HEK293 (cell line): ENCODE measurements at regions not wholly inside any gene's neighbourhood (a gene's known extent, or its start where the extent isn't known, plus 50 kb on each side); places are given as distances from the start of the nearest gene placed in this dataset.

Experiments used
- CTCF ChIA-PET: fragments of 350-600 bp; formaldehyde crosslinking; extraction: SDS; loops from one replicate; lab custom pipeline; 2021; ENCODE audit warnings: antibody characterized with exemption; lab: Yijun Ruan, JAX
- POLR2A ChIA-PET: fragments of 300-600 bp; formaldehyde crosslinking; extraction: SDS; loops from one replicate; lab custom pipeline; 2020; ENCODE audit warnings: antibody characterized with exemption, inconsistent platforms; lab: Yijun Ruan, JAX
- H3K27ac ChIP-seq: fragments of 200-500 bp; sonication (Bioruptor generic); 2 replicates; pipeline ENCODE4 v1.5.1; 2014; ENCODE audit warnings: low read depth, low read length, control low read depth, inconsistent platforms; ENCODE audit errors: extremely low read depth
- H3K36me3 ChIP-seq, 2 experiments: fragments of 200-500 bp in 1 of 2; sonication (Bioruptor generic) in 1 of 2; 1 replicate in 1 of 2; 2 replicates in 1 of 2; pipeline ENCODE4 v1.5.1; 2014 to 2017; ENCODE audit warnings: inconsistent platforms in 2 of 2, low read length in 2 of 2; ENCODE audit not compliant: control insufficient read depth in 2 of 2, insufficient read depth in 1 of 2
- H3K4me1 ChIP-seq: fragments of 200-500 bp; sonication (Bioruptor generic); 2 replicates; pipeline ENCODE4 v1.5.1; 2014; ENCODE audit warnings: mild to moderate bottlenecking, low read length, inconsistent platforms; ENCODE audit not compliant: control insufficient read depth, insufficient read depth
- H3K4me3 ChIP-seq: 2 replicates; pipeline ENCODE4 v1.5.1; 2011; ENCODE audit warnings: low read depth, mild to moderate bottlenecking, control low read depth, low read length, moderate library complexity
- H3K9me3 ChIP-seq: fragments of 200-500 bp; sonication (Bioruptor generic); 2 replicates; pipeline ENCODE4 v1.5.1; 2014; ENCODE audit warnings: low read depth, low read length, inconsistent platforms; ENCODE audit not compliant: control insufficient read depth, insufficient read depth
- MEIS1 ChIP-seq: sonication (generic); formaldehyde crosslinking; IDR thresholded peaks from 2 replicates; pipeline ENCODE4 v1.8.1; 2022; ENCODE audit warnings: missing genetic modification reagents, mild to moderate bottlenecking, borderline replicate concordance
- MYNN ChIP-seq: fragments of 450-650 bp; formaldehyde crosslinking; IDR thresholded peaks from 2 replicates; pipeline ENCODE4 v1.5.1; 2016; ENCODE audit warnings: missing biosample characterization, missing genetic modification characterization, borderline replicate concordance
- PRDM2 ChIP-seq: fragments of 450-650 bp; formaldehyde crosslinking; IDR thresholded peaks from 2 replicates; pipeline ENCODE4 v1.5.1; 2016; ENCODE audit warnings: missing biosample characterization, missing genetic modification characterization, borderline replicate concordance
- ZBTB10 ChIP-seq: fragments of 450-650 bp; formaldehyde crosslinking; IDR thresholded peaks from 2 replicates; pipeline ENCODE4 v1.5.1; 2016; ENCODE audit warnings: missing biosample characterization, missing genetic modification characterization
- ZNF214 ChIP-seq: fragments of 450-650 bp; formaldehyde crosslinking; IDR thresholded peaks from 2 replicates; pipeline ENCODE4 v1.5.1; 2017; ENCODE audit warnings: missing biosample characterization, mild to moderate bottlenecking, missing genetic modification characterization, borderline replicate concordance
- ZNF266 ChIP-seq: fragments of 450-650 bp; formaldehyde crosslinking; IDR thresholded peaks from 2 replicates; pipeline ENCODE4 v1.5.1; 2016; ENCODE audit warnings: missing biosample characterization, missing genetic modification characterization, low read depth
- ZNF302 ChIP-seq: fragments of 450-650 bp; formaldehyde crosslinking; IDR thresholded peaks from 2 replicates; pipeline ENCODE4 v1.5.1; 2016; ENCODE audit warnings: missing biosample characterization, missing genetic modification characterization, low read depth
- ZNF324 ChIP-seq: fragments of 450-650 bp; formaldehyde crosslinking; IDR thresholded peaks from 2 replicates; pipeline ENCODE4 v1.5.1; 2016; ENCODE audit warnings: missing biosample characterization, missing genetic modification characterization
- ZNF449 ChIP-seq: fragments of 450-650 bp; formaldehyde crosslinking; IDR thresholded peaks from 2 replicates; pipeline ENCODE4 v1.5.1; 2017; ENCODE audit warnings: missing biosample characterization, mild to moderate bottlenecking, missing genetic modification characterization, moderate library complexity
- ZNF513 ChIP-seq: fragments of 450-650 bp; IDR thresholded peaks from 2 replicates; pipeline ENCODE4 v1.5.1; 2018; ENCODE audit warnings: missing biosample characterization, missing genetic modification characterization
- ZNF529 ChIP-seq: fragments of 450-650 bp; formaldehyde crosslinking; IDR thresholded peaks from 2 replicates; pipeline ENCODE4 v1.5.1; 2017; ENCODE audit warnings: missing genetic modification characterization, missing biosample characterization; ENCODE audit not compliant: insufficient replicate concordance
- ZNF530 ChIP-seq: fragments of 450-650 bp; formaldehyde crosslinking; IDR thresholded peaks from 2 replicates; pipeline ENCODE4 v1.5.1; 2016; ENCODE audit warnings: low read depth, missing biosample characterization, missing genetic modification characterization
- ZNF585B ChIP-seq: fragments of 450-650 bp; formaldehyde crosslinking; IDR thresholded peaks from 2 replicates; pipeline ENCODE4 v1.5.1; 2016; ENCODE audit warnings: missing biosample characterization, missing genetic modification characterization
- ZNF596 ChIP-seq: fragments of 450-650 bp; IDR thresholded peaks from 2 replicates; pipeline ENCODE4 v1.5.0; 2018; ENCODE audit warnings: missing biosample characterization, mild to moderate bottlenecking, missing genetic modification characterization, moderate library complexity
- ZNF664 ChIP-seq: fragments of 450-650 bp; formaldehyde crosslinking; IDR thresholded peaks from 2 replicates; pipeline ENCODE4 v1.5.1; 2016; ENCODE audit warnings: missing biosample characterization, missing genetic modification characterization

GRCh38 chr6:141361559-141361958 is 771.2 kb upstream of the GJE1 start (continued):
- no peak for TF ChIP-seq ZNF513 (tag by site-specific recombination)
- no peak for TF ChIP-seq PRDM2 (tag by site-specific recombination)
- TF ChIP-seq ZNF529 (tag by site-specific recombination): no peak
- TF ChIP-seq ZNF214 (tag by site-specific recombination): no peak
- TF ChIP-seq ZNF266 (tag by site-specific recombination): no peak
- TF ChIP-seq ZNF664 (tag by site-specific recombination): no peak

- CTCF ChIA-PET: interaction anchor here (0.7 kb wide), 1 partner anchor 1377 kb away, joined by 4 read pairs; no protein-coding TSS in a partner anchor
- H3K9me3 ChIP-seq: no peaks in the 10 kb centered on the region
- POLR2A ChIA-PET: no interaction called here
- no peaks in the 10 kb centered on the region for H3K36me3 ChIP-seq
- H3K4me1 ChIP-seq: no peaks in the 10 kb centered on the region
- no peak overlapping the region for H3K27ac ChIP-seq
- no peak for TF ChIP-seq ZNF449 (tag by site-specific recombination)
- no peak for TF ChIP-seq MYNN (tag by site-specific recombination)
- no peak for TF ChIP-seq MEIS1 (CRISPR knock-in tag)
- TF ChIP-seq ZNF530: no peak
- no peak for TF ChIP-seq ZNF302
- no peak for TF ChIP-seq ZBTB10
- no peak for TF ChIP-seq ZNF324 (tag by site-specific recombination)
- no peak for TF ChIP-seq ZNF596 (tag by site-specific recombination)
- TF ChIP-seq ZNF585B: no peak
- TF ChIP-seq, all 188 proteins: peak for 0
- H3K4me3 ChIP-seq: no peak overlapping the region
Measured at GRCh38 chr6:141359953-141360352, 772.8 kb upstream of the GJE1 start.
